ENCODE measurements at regions not wholly inside any gene's neighbourhood (a gene's known extent, or its start where the extent isn't known, plus 50 kb on each side); places are given as distances from the start of the nearest gene placed in this dataset.

DNA sequence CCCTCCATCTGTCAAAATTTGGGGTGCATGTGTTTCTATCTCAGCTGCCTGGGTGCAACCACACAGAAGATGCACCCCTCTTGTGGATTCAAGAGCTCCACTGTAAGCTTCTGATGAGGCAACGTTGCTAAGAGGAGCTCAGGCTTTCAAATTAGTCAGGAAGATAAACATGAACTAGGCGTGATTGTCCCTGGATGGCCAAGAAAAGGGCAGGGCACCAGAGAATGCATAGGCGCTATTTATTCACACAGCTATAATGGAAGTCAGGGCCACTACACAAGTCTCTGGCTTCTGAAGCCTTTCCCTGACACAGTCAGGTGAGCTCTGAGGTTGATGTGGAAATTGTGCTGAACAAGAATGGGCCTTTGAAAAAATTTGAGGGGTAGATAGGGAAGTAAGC is 1466.0 kb upstream of the CELF4 start:
- Histone ChIP-seq H3K36me3 (ENCODE audit: control insufficient read depth in 2 of 2, insufficient read depth in 2 of 2, low read length in 2 of 2) (no peaks in the 10 kb centered on the region), H3K4me3 (ENCODE audit: low read length in 2 of 2) (no peak overlapping the region), H3K27ac (ENCODE audit: low read depth in 2 of 2, low read length in 2 of 2) (no peak overlapping the region), H3K27me3 (ENCODE audit: control insufficient read depth in 2 of 2, insufficient read depth in 2 of 2, low read length in 2 of 2) (no peaks in the 10 kb centered on the region), H3K9me3 (ENCODE audit: control insufficient read depth in 2 of 2, low read length in 2 of 2) (no peaks in the 10 kb centered on the region), H3K4me1 (ENCODE audit: control insufficient read depth in 2 of 2, insufficient read depth in 2 of 2, low read length in 2 of 2) (no peaks in the 10 kb centered on the region), H3K9ac (ENCODE audit: low read depth in 1 of 2, low read length in 2 of 2) (no peak overlapping the region)

DNA sequence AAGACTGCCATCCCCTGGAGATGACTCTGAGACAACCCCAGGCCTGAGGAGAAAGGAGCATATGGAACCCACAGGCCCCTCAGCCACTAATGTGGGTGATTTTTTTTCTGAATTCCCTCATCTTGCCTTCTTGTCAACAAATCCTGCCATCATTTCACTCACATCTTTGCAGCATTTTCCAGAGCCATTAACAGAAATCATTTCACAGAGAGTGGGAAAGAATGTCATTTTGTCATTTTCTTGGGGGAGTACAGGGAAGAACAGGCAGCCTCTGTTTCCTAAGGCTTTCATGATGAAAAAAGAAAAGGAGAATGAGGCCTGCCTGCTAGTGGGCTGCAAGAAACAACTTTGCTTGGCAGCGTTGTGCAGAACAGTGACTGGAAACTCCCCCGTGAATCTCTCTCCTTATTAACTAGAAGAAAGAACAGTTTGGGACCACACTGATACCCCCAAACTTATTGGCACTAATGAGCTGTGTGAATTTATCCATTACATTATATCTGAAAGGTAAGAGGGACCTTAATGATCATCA is 1464.6 kb upstream of the CELF4 start:
- H3K27ac ChIP-seq (ENCODE audit: low read depth in 2 of 2, low read length in 2 of 2), result no peak overlapping the region
- H3K9me3 ChIP-seq (ENCODE audit: control insufficient read depth in 2 of 2, low read length in 2 of 2), result no peaks in the 10 kb centered on the region
- no peaks in the 10 kb centered on the region for H3K4me1 ChIP-seq (ENCODE audit: control insufficient read depth in 2 of 2, insufficient read depth in 2 of 2, low read length in 2 of 2)
- H3K36me3 ChIP-seq (ENCODE audit: control insufficient read depth in 2 of 2, insufficient read depth in 2 of 2, low read length in 2 of 2), result no peaks in the 10 kb centered on the region
- H3K27me3 ChIP-seq (ENCODE audit: control insufficient read depth in 2 of 2, insufficient read depth in 2 of 2, low read length in 2 of 2), result no peaks in the 10 kb centered on the region
- no peak overlapping the region for H3K9ac ChIP-seq (ENCODE audit: low read depth in 1 of 2, low read length in 2 of 2)
- H3K4me3 ChIP-seq (ENCODE audit: low read length in 2 of 2), result no peak overlapping the region

DNA sequence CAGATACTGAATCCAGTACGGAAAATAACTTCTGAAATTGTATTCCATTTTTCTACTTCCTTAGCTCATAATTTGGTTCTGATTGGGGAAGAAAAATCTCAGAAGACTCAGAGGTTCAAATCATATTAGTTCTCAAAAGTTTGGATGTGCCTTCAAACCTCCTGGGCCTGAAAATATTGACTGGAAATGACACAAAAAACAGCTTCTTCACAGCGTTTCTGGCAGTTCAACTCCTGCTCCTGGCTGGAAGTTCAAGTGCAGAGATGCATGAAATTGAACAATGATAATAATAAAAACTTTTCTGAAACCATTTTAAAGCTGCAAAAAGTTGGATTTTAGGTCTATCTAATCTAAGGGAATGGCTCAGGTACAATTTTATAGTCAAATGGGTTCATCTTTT is 1459.9 kb upstream of the CELF4 start:
- H3K4me1 ChIP-seq (ENCODE audit: control insufficient read depth in 2 of 2, insufficient read depth in 2 of 2, low read length in 2 of 2), result no peaks in the 10 kb centered on the region
- H3K9me3 ChIP-seq (ENCODE audit: control insufficient read depth in 2 of 2, low read length in 2 of 2), result no peaks in the 10 kb centered on the region
- H3K4me3 ChIP-seq (ENCODE audit: low read length in 2 of 2), result no peak overlapping the region
- H3K27ac ChIP-seq (ENCODE audit: low read depth in 2 of 2, low read length in 2 of 2), result no peak overlapping the region
- no peak overlapping the region for H3K9ac ChIP-seq (ENCODE audit: low read depth in 1 of 2, low read length in 2 of 2)
- no peaks in the 10 kb centered on the region for H3K36me3 ChIP-seq (ENCODE audit: control insufficient read depth in 2 of 2, insufficient read depth in 2 of 2, low read length in 2 of 2)
- H3K27me3 ChIP-seq (ENCODE audit: control insufficient read depth in 2 of 2, insufficient read depth in 2 of 2, low read length in 2 of 2), result no peaks in the 10 kb centered on the region

DNA sequence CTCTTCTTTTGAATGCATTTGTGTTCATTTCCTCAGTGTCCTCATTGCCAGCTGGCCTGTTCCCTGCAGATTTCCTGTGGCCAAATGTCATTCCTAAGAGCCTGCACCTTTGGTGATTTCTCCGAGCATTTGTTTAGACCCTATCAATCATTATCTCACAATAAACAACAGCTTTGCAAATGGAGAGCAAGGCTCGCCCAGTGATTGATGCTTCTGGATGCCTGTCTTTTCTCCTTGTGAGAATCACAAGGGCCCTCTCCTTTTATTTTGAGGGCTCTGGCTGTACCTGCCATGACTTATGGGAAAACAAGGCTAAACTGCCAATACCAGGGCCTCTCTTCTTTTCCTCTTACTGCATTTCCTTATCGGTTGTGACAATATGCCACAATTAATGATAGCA is 1454.4 kb upstream of the CELF4 start:
- no peaks in the 10 kb centered on the region for H3K27me3 ChIP-seq (ENCODE audit: control insufficient read depth in 2 of 2, insufficient read depth in 2 of 2, low read length in 2 of 2)
- H3K9ac ChIP-seq (ENCODE audit: low read depth in 1 of 2, low read length in 2 of 2), result no peak overlapping the region
- H3K9me3 ChIP-seq (ENCODE audit: control insufficient read depth in 2 of 2, low read length in 2 of 2), result no peaks in the 10 kb centered on the region
- H3K36me3 ChIP-seq (ENCODE audit: control insufficient read depth in 2 of 2, insufficient read depth in 2 of 2, low read length in 2 of 2), result no peaks in the 10 kb centered on the region
- H3K4me3 ChIP-seq (ENCODE audit: low read length in 2 of 2), result no peak overlapping the region
- no peaks in the 10 kb centered on the region for H3K4me1 ChIP-seq (ENCODE audit: control insufficient read depth in 2 of 2, insufficient read depth in 2 of 2, low read length in 2 of 2)
- no peak overlapping the region for H3K27ac ChIP-seq (ENCODE audit: low read depth in 2 of 2, low read length in 2 of 2)

DNA sequence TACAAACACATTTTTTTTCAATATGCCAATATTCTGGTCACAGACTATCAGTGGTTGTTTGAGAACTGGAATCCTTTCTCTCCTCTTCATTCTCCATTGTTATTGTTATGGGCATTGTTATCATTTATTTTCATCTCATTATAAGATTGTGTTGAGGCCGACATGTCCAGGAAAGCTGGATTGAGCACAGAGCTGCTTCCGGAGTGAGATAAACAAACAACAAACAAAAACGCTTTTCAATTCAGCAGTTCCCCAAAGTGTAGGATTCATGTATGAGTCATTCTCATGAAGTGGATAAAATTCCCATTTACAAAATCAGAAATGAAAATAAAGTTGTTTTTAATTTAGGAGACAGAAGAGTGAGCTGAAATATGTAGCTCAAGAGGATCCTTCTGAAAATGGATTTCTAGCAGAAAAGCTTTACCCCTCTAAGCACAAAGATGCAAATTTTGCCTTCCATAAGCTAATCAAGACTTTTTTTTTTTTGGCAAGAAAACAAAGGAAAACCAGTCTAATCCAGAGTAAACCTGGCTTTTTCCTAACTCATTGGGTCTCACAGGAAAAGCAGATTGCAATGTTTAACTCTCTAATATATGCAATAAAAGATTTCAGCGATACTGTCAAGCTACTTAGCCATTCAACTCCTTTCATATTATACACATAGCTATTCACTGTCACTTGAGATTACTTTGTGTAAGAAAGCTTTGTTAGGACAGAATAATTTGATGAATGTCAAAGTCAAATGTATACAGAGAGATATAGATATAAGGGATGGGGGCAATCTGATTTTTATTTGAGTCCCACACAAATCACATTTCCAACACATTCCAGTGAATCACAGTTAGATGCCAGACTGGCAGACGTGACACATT is 1441.7 kb upstream of the CELF4 start:
- Histone ChIP-seq H3K27me3 (ENCODE audit: control insufficient read depth in 2 of 2, insufficient read depth in 2 of 2, low read length in 2 of 2) (no peaks in the 10 kb centered on the region), H3K9me3 (ENCODE audit: control insufficient read depth in 2 of 2, low read length in 2 of 2) (peaks cover 0 to 6% of the 10 kb centered on the region in 2 donors), H3K9ac (ENCODE audit: low read depth in 1 of 2, low read length in 2 of 2) (no peak overlapping the region), H3K4me1 (ENCODE audit: control insufficient read depth in 2 of 2, insufficient read depth in 2 of 2, low read length in 2 of 2) (no peaks in the 10 kb centered on the region), H3K27ac (ENCODE audit: low read depth in 2 of 2, low read length in 2 of 2) (no peak overlapping the region), H3K4me3 (ENCODE audit: low read length in 2 of 2) (no peak overlapping the region), H3K36me3 (ENCODE audit: control insufficient read depth in 2 of 2, insufficient read depth in 2 of 2, low read length in 2 of 2) (no peaks in the 10 kb centered on the region)

DNA sequence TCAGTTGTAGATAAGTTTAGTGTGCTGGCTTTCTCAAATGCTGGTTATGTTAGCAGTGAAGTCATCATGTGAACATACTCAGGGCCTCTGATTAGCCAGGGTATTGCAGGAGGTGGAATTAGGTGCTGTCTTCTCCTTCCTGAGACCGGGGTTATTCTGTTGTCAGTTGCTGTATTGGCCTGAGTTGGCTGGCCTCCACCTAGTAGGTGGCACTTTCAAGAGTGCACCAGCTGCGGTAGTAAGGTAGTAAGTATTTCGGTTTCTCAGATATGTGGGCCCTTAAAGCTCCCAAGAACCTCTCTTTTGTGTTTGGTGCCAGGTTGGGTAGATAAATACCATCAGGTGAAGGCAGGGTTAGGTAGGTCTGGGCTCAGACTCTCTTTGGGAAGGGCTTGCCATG is 1430.5 kb upstream of the CELF4 start:
- Histone ChIP-seq H3K27me3 (ENCODE audit: control insufficient read depth in 2 of 2, insufficient read depth in 2 of 2, low read length in 2 of 2) (no peaks in the 10 kb centered on the region), H3K9ac (ENCODE audit: low read depth in 1 of 2, low read length in 2 of 2) (no peak overlapping the region), H3K27ac (ENCODE audit: low read depth in 2 of 2, low read length in 2 of 2) (no peak overlapping the region), H3K9me3 (ENCODE audit: control insufficient read depth in 2 of 2, low read length in 2 of 2) (no peaks in the 10 kb centered on the region), H3K4me3 (ENCODE audit: low read length in 2 of 2) (no peak overlapping the region), H3K36me3 (ENCODE audit: control insufficient read depth in 2 of 2, insufficient read depth in 2 of 2, low read length in 2 of 2) (no peaks in the 10 kb centered on the region), H3K4me1 (ENCODE audit: control insufficient read depth in 2 of 2, insufficient read depth in 2 of 2, low read length in 2 of 2) (no peaks in the 10 kb centered on the region)

DNA sequence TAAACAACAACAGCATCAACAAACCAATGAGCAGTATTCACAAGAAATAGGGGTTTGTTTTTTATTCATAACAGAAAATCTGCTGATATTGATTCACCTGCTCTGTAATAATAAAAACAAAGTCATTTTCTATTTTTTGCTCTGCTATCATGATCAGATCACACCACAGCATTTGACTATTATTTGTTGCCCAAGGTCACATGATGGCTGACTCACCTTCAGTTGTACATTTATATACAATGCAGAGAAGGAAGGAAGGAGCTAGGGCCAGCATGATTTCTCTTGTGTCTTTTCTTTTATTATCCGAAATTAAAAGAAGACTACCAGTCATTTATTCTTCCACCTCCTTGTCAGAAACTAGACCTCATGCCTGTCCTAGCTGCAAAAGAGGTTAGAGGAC is 1427.7 kb upstream of the CELF4 start:
- Histone ChIP-seq H3K9ac (ENCODE audit: low read depth in 1 of 2, low read length in 2 of 2) (no peak overlapping the region), H3K9me3 (ENCODE audit: control insufficient read depth in 2 of 2, low read length in 2 of 2) (no peaks in the 10 kb centered on the region), H3K36me3 (ENCODE audit: control insufficient read depth in 2 of 2, insufficient read depth in 2 of 2, low read length in 2 of 2) (no peaks in the 10 kb centered on the region), H3K4me1 (ENCODE audit: control insufficient read depth in 2 of 2, insufficient read depth in 2 of 2, low read length in 2 of 2) (no peaks in the 10 kb centered on the region), H3K27ac (ENCODE audit: low read depth in 2 of 2, low read length in 2 of 2) (no peak overlapping the region), H3K27me3 (ENCODE audit: control insufficient read depth in 2 of 2, insufficient read depth in 2 of 2, low read length in 2 of 2) (no peaks in the 10 kb centered on the region), H3K4me3 (ENCODE audit: low read length in 2 of 2) (no peak overlapping the region)

DNA sequence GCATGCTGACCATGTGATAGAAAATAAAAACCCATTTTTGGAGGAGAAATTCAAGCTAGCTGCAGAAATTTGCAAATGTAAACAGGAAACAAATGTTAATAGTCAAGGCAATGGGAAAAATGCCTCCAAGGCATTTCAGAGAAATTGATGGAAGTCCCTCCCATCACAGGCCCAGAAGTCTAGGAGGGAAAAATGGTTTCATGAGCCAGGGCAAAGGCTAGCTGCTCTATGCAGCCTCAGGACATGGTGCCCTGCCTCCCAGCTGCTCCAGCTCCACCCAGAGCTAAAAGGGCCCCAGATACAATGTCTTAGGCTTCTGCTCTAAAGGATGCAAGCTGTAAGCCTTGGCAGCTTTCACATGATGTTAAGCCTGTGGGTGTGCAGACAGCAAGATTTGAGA is 1419.4 kb upstream of the CELF4 start:
- no peaks in the 10 kb centered on the region for H3K4me1 ChIP-seq (ENCODE audit: control insufficient read depth in 2 of 2, insufficient read depth in 2 of 2, low read length in 2 of 2)
- no peaks in the 10 kb centered on the region for H3K27me3 ChIP-seq (ENCODE audit: control insufficient read depth in 2 of 2, insufficient read depth in 2 of 2, low read length in 2 of 2)
- no peaks in the 10 kb centered on the region for H3K36me3 ChIP-seq (ENCODE audit: control insufficient read depth in 2 of 2, insufficient read depth in 2 of 2, low read length in 2 of 2)
- peaks cover 0 to 3% of the 10 kb centered on the region in 2 donors for H3K9me3 ChIP-seq (ENCODE audit: control insufficient read depth in 2 of 2, low read length in 2 of 2)
- no peak overlapping the region for H3K4me3 ChIP-seq (ENCODE audit: low read length in 2 of 2)
- no peak overlapping the region for H3K27ac ChIP-seq (ENCODE audit: low read depth in 2 of 2, low read length in 2 of 2)
- H3K9ac ChIP-seq (ENCODE audit: low read depth in 1 of 2, low read length in 2 of 2), result no peak overlapping the region

DNA sequence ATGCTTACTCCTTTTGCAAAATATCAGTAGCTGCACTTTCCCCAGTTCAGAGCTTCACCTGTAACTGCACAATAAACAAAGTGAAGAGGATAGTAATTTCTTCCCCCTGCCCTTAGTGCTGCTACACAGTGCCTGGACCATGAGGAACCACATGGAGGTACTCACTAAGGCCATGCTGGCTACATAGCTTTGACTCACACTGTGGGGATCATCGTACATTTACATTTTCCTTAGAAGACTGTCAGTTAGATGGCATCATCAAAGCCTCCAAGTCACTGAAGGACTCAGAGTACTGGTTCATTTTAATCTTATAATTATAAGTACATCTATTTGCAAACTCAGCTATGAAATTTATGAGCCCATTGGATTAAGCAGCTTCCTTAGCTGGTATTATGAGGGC is 1416.5 kb upstream of the CELF4 start:
- H3K36me3 ChIP-seq (ENCODE audit: control insufficient read depth in 2 of 2, insufficient read depth in 2 of 2, low read length in 2 of 2), result no peaks in the 10 kb centered on the region
- no peak overlapping the region for H3K9ac ChIP-seq (ENCODE audit: low read depth in 1 of 2, low read length in 2 of 2)
- no peaks in the 10 kb centered on the region for H3K27me3 ChIP-seq (ENCODE audit: control insufficient read depth in 2 of 2, insufficient read depth in 2 of 2, low read length in 2 of 2)
- no peaks in the 10 kb centered on the region for H3K4me1 ChIP-seq (ENCODE audit: control insufficient read depth in 2 of 2, insufficient read depth in 2 of 2, low read length in 2 of 2)
- H3K9me3 ChIP-seq (ENCODE audit: control insufficient read depth in 2 of 2, low read length in 2 of 2), result peaks cover 0 to 3% of the 10 kb centered on the region in 2 donors
- no peak overlapping the region for H3K27ac ChIP-seq (ENCODE audit: low read depth in 2 of 2, low read length in 2 of 2)
- no peak overlapping the region for H3K4me3 ChIP-seq (ENCODE audit: low read length in 2 of 2)

DNA sequence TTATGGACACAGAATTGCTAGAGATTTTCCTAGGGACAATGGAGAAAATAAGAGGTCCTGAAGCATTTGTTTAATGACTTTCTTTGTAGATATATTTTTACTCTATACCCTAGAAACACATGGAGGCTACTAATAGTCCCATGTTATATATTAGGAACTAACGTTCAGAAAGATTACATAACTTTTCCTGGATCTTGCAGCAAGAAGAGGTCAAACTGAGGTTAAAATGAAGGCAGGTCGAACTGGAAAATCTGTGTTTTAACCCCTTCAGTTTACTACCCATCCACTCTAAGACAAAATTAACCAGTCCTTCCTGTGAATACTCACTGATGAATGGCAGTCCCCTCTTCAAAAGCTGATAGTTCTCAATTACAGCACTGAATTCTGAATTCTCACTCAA is 1415.8 kb upstream of the CELF4 start:
- no peaks in the 10 kb centered on the region for H3K27me3 ChIP-seq (ENCODE audit: control insufficient read depth in 2 of 2, insufficient read depth in 2 of 2, low read length in 2 of 2)
- H3K9ac ChIP-seq (ENCODE audit: low read depth in 1 of 2, low read length in 2 of 2), result no peak overlapping the region
- no peaks in the 10 kb centered on the region for H3K4me1 ChIP-seq (ENCODE audit: control insufficient read depth in 2 of 2, insufficient read depth in 2 of 2, low read length in 2 of 2)
- H3K36me3 ChIP-seq (ENCODE audit: control insufficient read depth in 2 of 2, insufficient read depth in 2 of 2, low read length in 2 of 2), result no peaks in the 10 kb centered on the region
- H3K4me3 ChIP-seq (ENCODE audit: low read length in 2 of 2), result no peak overlapping the region
- H3K27ac ChIP-seq (ENCODE audit: low read depth in 2 of 2, low read length in 2 of 2), result no peak overlapping the region
- H3K9me3 ChIP-seq (ENCODE audit: control insufficient read depth in 2 of 2, low read length in 2 of 2), result peaks cover 0 to 3% of the 10 kb centered on the region in 2 donors
